Neural cell (in vitro differentiated cells): ENCODE measurements at regions not wholly inside any gene's neighbourhood (a gene's known extent, or its start where the extent isn't known, plus 50 kb on each side); places are given as distances from the start of the nearest gene placed in this dataset.

Experiments used
- H2AFZ ChIP-seq: fragments of 200-600, 300-800 bp; sonication (generic), shearing (Covaris generic); 2 replicates; pipeline ENCODE4 v1.6.0; 2014; ENCODE audit warnings: low read depth, mild to moderate bottlenecking, antibody characterized with exemption, low read length, moderate library complexity
- H3F3A ChIP-seq: fragments of 200-600 bp; shearing (Covaris generic); 2 replicates; pipeline ENCODE4 v1.6.1; 2016; ENCODE audit warnings: mild to moderate bottlenecking, moderate library complexity, mixed read lengths, antibody characterized with exemption, low read length; ENCODE audit not compliant: insufficient read depth, poor library complexity, severe bottlenecking
- H3K27ac ChIP-seq: fragments of 200-600, 300-800 bp; sonication (generic), shearing (Covaris generic); 2 replicates; pipeline ENCODE4 v1.5.1; 2014; ENCODE audit warnings: mild to moderate bottlenecking, low read length, moderate library complexity
- H3K27me3 ChIP-seq: fragments of 300-800, 200-600 bp; sonication (generic), shearing (Covaris generic); 2 replicates; pipeline ENCODE4 v1.6.0; 2014; ENCODE audit warnings: mild to moderate bottlenecking, low read depth, low read length, moderate library complexity; ENCODE audit not compliant: insufficient read depth
- H3K36me3 ChIP-seq: fragments of 300-800, 200-600 bp; sonication (generic), shearing (Covaris generic); 2 replicates; pipeline ENCODE4 v1.5.1; 2014; ENCODE audit warnings: mild to moderate bottlenecking, antibody characterized with exemption, low read length, moderate library complexity; ENCODE audit not compliant: insufficient read depth
- H3K4me2 ChIP-seq: fragments of 300-800, 200-600 bp; sonication (generic), shearing (Covaris generic); 2 replicates; pipeline ENCODE4 v1.6.0; 2014; ENCODE audit warnings: mild to moderate bottlenecking, low read length
- H3K4me3 ChIP-seq: fragments of 300-800, 200-600 bp; sonication (generic), shearing (Covaris generic); 2 replicates; pipeline ENCODE4 v1.5.1; 2014; ENCODE audit warnings: mild to moderate bottlenecking, low read length, moderate library complexity
- H3K79me2 ChIP-seq: fragments of 200-600 bp; shearing (Covaris generic); replicated peaks from 2 replicates; pipeline ENCODE4 v1.6.0; 2014; ENCODE audit warnings: mild to moderate bottlenecking, low read length, moderate library complexity; ENCODE audit not compliant: insufficient read depth
- H3K9ac ChIP-seq: fragments of 300-800, 200-600 bp; sonication (generic), shearing (Covaris generic); 2 replicates; pipeline ENCODE4 v1.6.1; 2016; ENCODE audit warnings: mild to moderate bottlenecking, low read length, mixed read lengths
- H3K9me2 ChIP-seq: fragments of 200-600 bp; shearing (Covaris generic); 2 replicates; pipeline ENCODE4 v1.6.1; 2016; ENCODE audit warnings: mild to moderate bottlenecking, low read length, mixed read lengths; ENCODE audit not compliant: insufficient read depth
- H3K9me3 ChIP-seq: fragments of 200-600, 300-800 bp; sonication (generic), shearing (Covaris generic); 2 replicates; pipeline ENCODE4 v1.6.1; 2016; ENCODE audit warnings: mild to moderate bottlenecking, mixed run types, low read length, moderate library complexity, mixed read lengths
- H4K20me1 ChIP-seq: fragments of 200-600 bp; shearing (Covaris generic); 2 replicates; pipeline ENCODE4 v1.6.1; 2016; ENCODE audit warnings: mild to moderate bottlenecking, mixed run types; ENCODE audit not compliant: insufficient read depth
- EP300 ChIP-seq: fragments of 450-650 bp; conservative IDR thresholded peaks from 2 replicates; pipeline ENCODE4 v1.6.1; 2014; ENCODE audit warnings: antibody characterized with exemption, mild to moderate bottlenecking, moderate library complexity; ENCODE audit not compliant: poor library complexity, severe bottlenecking
- EZH2 ChIP-seq: fragments of 200-600, 300-800 bp; shearing (Covaris generic), sonication (generic); IDR thresholded peaks from 2 replicates; pipeline ENCODE4 v1.6.1; 2014; ENCODE audit warnings: antibody characterized with exemption, low read length, borderline replicate concordance, mild to moderate bottlenecking; ENCODE audit not compliant: insufficient read depth, poor library complexity, severe bottlenecking
- MXI1 ChIP-seq: fragments of 450-650 bp; conservative IDR thresholded peaks from 2 replicates; pipeline ENCODE4 v1.6.1; 2014; ENCODE audit warnings: antibody characterized with exemption, mild to moderate bottlenecking; ENCODE audit not compliant: poor library complexity, severe bottlenecking
- POLR2AphosphoS5 ChIP-seq: IDR thresholded peaks from 2 replicates; pipeline ENCODE4 v1.6.1; 2012
- RAD21 ChIP-seq: fragments of 450-650 bp; conservative IDR thresholded peaks from 2 replicates; pipeline ENCODE4 v1.6.1; 2014; ENCODE audit warnings: antibody characterized with exemption, mild to moderate bottlenecking, moderate library complexity
- SMC3 ChIP-seq: fragments of 450-650 bp; conservative IDR thresholded peaks from 2 replicates; pipeline ENCODE4 v1.6.1; 2014; ENCODE audit warnings: antibody characterized with exemption, mild to moderate bottlenecking, moderate library complexity; ENCODE audit not compliant: poor library complexity
- TAF1 ChIP-seq: IDR thresholded peaks from 2 replicates; pipeline ENCODE4 v1.6.1; 2012; ENCODE audit warnings: low read depth
- TF ChIP-seq, protein P1 (sequence below): IDR thresholded peaks from 2 replicates; pipeline ENCODE4 v1.6.1; 2012; ENCODE audit warnings: borderline replicate concordance
- TF ChIP-seq, protein P2 (sequence below): fragments of 450-650 bp; IDR thresholded peaks from 2 replicates; pipeline ENCODE4 v1.5.1; 2014; ENCODE audit warnings: antibody characterized with exemption, mild to moderate bottlenecking, moderate library complexity; ENCODE audit not compliant: poor library complexity, severe bottlenecking

DNA sequence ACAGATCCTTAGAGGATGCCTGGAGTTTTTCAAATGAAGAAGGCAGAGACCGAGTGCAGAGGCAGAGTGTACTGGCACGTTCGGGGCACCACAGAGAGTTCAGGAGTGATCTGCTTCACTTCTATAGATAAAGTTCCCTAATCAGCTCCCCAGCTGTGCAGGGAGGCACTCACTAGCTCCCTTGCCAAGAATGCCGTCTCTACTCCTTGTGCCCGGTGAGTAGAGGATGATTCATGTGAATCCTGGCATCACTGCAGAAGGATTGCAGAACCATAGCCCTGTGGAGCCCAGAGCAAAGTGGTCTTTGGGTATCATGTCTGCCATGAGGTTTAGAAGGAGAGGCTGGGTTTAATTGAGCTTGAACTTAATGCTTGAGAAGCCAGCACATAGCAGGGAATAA, 510.1 kb upstream of the RAB6C start:
- Histone ChIP-seq H3K27ac (no peak overlapping the region), H4K20me1 (no peaks in the 10 kb centered on the region), H3K9ac (no peak overlapping the region), H3K27me3 (no peaks in the 10 kb centered on the region), H3K4me2 (no peak overlapping the region), H3K79me2 (no peaks in the 10 kb centered on the region), H3K36me3 (no peaks in the 10 kb centered on the region), H3K4me3 (no peak overlapping the region), H2AFZ (no peak overlapping the region), H3K9me2 (no peaks in the 10 kb centered on the region), H3K9me3 (no peaks in the 10 kb centered on the region), H3F3A (no peaks in the 10 kb centered on the region)
- no peak for TF ChIP-seq SMC3
- no peak for TF ChIP-seq RAD21
- TF ChIP-seq EP300, result no peak
- TF ChIP-seq, protein P1, sequence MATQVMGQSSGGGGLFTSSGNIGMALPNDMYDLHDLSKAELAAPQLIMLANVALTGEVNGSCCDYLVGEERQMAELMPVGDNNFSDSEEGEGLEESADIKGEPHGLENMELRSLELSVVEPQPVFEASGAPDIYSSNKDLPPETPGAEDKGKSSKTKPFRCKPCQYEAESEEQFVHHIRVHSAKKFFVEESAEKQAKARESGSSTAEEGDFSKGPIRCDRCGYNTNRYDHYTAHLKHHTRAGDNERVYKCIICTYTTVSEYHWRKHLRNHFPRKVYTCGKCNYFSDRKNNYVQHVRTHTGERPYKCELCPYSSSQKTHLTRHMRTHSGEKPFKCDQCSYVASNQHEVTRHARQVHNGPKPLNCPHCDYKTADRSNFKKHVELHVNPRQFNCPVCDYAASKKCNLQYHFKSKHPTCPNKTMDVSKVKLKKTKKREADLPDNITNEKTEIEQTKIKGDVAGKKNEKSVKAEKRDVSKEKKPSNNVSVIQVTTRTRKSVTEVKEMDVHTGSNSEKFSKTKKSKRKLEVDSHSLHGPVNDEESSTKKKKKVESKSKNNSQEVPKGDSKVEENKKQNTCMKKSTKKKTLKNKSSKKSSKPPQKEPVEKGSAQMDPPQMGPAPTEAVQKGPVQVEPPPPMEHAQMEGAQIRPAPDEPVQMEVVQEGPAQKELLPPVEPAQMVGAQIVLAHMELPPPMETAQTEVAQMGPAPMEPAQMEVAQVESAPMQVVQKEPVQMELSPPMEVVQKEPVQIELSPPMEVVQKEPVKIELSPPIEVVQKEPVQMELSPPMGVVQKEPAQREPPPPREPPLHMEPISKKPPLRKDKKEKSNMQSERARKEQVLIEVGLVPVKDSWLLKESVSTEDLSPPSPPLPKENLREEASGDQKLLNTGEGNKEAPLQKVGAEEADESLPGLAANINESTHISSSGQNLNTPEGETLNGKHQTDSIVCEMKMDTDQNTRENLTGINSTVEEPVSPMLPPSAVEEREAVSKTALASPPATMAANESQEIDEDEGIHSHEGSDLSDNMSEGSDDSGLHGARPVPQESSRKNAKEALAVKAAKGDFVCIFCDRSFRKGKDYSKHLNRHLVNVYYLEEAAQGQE, result no peak
- TF ChIP-seq EZH2, result no peak
- TF ChIP-seq, protein P2, sequence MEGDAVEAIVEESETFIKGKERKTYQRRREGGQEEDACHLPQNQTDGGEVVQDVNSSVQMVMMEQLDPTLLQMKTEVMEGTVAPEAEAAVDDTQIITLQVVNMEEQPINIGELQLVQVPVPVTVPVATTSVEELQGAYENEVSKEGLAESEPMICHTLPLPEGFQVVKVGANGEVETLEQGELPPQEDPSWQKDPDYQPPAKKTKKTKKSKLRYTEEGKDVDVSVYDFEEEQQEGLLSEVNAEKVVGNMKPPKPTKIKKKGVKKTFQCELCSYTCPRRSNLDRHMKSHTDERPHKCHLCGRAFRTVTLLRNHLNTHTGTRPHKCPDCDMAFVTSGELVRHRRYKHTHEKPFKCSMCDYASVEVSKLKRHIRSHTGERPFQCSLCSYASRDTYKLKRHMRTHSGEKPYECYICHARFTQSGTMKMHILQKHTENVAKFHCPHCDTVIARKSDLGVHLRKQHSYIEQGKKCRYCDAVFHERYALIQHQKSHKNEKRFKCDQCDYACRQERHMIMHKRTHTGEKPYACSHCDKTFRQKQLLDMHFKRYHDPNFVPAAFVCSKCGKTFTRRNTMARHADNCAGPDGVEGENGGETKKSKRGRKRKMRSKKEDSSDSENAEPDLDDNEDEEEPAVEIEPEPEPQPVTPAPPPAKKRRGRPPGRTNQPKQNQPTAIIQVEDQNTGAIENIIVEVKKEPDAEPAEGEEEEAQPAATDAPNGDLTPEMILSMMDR, result no peak
- no peak for TF ChIP-seq MXI1
- no peak for TF ChIP-seq POLR2AphosphoS5
- TF ChIP-seq TAF1, result no peak

DNA sequence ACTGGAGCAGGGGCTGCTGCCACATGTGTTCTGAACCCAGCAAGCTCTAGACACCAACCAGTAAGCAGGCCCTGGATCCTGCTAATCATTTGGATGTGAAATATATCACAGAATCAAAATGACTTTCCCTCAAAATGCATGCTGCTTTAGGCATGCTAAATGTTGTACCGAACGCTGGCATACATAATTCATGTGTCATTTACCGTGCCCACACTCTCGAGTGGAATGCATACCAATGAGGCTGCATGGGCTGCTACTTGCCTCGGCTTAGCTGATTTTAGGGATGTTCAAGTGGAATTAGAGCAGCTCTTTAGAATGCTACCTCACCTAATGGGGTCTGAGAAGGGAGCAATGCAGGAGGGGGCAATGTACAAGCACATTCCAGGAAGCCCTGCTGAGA, 509.6 kb upstream of the RAB6C start:
- no peaks in the 10 kb centered on the region for H3K36me3 ChIP-seq
- H3K27ac ChIP-seq, result no peak overlapping the region
- no peak overlapping the region for H3K4me3 ChIP-seq
- no peaks in the 10 kb centered on the region for H3K27me3 ChIP-seq
- TF ChIP-seq TAF1, result no peak
- TF ChIP-seq SMC3, result no peak
- TF ChIP-seq, protein P1, result no peak
- no peak for TF ChIP-seq MXI1
- no peak for TF ChIP-seq RAD21
- TF ChIP-seq, protein P2, result no peak
- TF ChIP-seq POLR2AphosphoS5, result no peak
- TF ChIP-seq EZH2, result no peak
- no peak for TF ChIP-seq EP300
- H3K79me2 ChIP-seq, result no peaks in the 10 kb centered on the region
- no peak overlapping the region for H3K4me2 ChIP-seq
- H3K9me2 ChIP-seq, result no peaks in the 10 kb centered on the region
- H3K9me3 ChIP-seq, result no peaks in the 10 kb centered on the region
- H2AFZ ChIP-seq, result no peak overlapping the region
- H4K20me1 ChIP-seq, result no peaks in the 10 kb centered on the region
- H3K9ac ChIP-seq, result no peak overlapping the region
- no peaks in the 10 kb centered on the region for H3F3A ChIP-seq
